HG02623 (cell line): ENCODE measurements at regions not wholly inside any gene's neighbourhood (a gene's known extent, or its start where the extent isn't known, plus 50 kb on each side); places are given as distances from the start of the nearest gene placed in this dataset.
"Not testable (repeated sequence)": the region's sequence is repeated elsewhere in the genome, so short reads cannot be mapped to it uniquely, and the experiment has no call there.

Source experiments
- ATAC-seq: cut with Tn5 transposase; IDR thresholded peaks from one replicate; pipeline ENCODE4 v1.9.1; 2021; ENCODE audit warnings: moderate library complexity; ENCODE audit not compliant: unreplicated experiment

- ATAC-seq: no peak
These were observed 1080.6 kb downstream of the TMEM121 start for GRCh38 chr14:106606936-106607335.

- no peak for ATAC-seq
These were observed 1084.3 kb downstream of the TMEM121 start for GRCh38 chr14:106610691-106611090.

- ATAC-seq: no peak
These were observed 1086.9 kb downstream of the TMEM121 start for GRCh38 chr14:106613256-106613655.

- ATAC-seq: not testable (repeated sequence)
These were observed 1092.1 kb downstream of the TMEM121 start for GRCh38 chr14:106618471-106618951.

- ATAC-seq: no peak
These were observed 1093.2 kb downstream of the TMEM121 start for GRCh38 chr14:106619606-106620005.

- ATAC-seq: no peak
These were observed 1094.0 kb downstream of the TMEM121 start for GRCh38 chr14:106620368-106620767.

- no peak for ATAC-seq
These were observed 1095.9 kb downstream of the TMEM121 start for GRCh38 chr14:106622200-106622745.

GRCh38 chr14:106625186-106625585 is 1098.8 kb downstream of the TMEM121 start:
- no peak for ATAC-seq

- ATAC-seq: not testable (repeated sequence)
These were observed 1100.1 kb downstream of the TMEM121 start for GRCh38 chr14:106626469-106626868.

GRCh38 chr14:106626942-106627588 is 1100.7 kb downstream of the TMEM121 start:
- not testable (repeated sequence) for ATAC-seq

GRCh38 chr14:106631879-106632278 is 1105.5 kb downstream of the TMEM121 start:
- ATAC-seq: no peak

- no peak for ATAC-seq
These were observed 1107.3 kb downstream of the TMEM121 start for GRCh38 chr14:106633721-106634120.

- no peak for ATAC-seq
These were observed 1109.2 kb downstream of the TMEM121 start for GRCh38 chr14:106635569-106635968.

- not testable (repeated sequence) for ATAC-seq
These were observed 1112.5 kb downstream of the TMEM121 start for GRCh38 chr14:106638786-106639452.

- no peak for ATAC-seq
These were observed 1115.7 kb downstream of the TMEM121 start for GRCh38 chr14:106642090-106642489.

- ATAC-seq: not testable (repeated sequence)
These were observed 1116.6 kb downstream of the TMEM121 start for GRCh38 chr14:106642971-106643370.

GRCh38 chr14:106648874-106649273 is 1122.5 kb downstream of the TMEM121 start:
- not testable (repeated sequence) for ATAC-seq

- no peak for ATAC-seq
These were observed 1124.6 kb downstream of the TMEM121 start for GRCh38 chr14:106651016-106651415.

- no peak for ATAC-seq
These were observed 1126.1 kb downstream of the TMEM121 start for GRCh38 chr14:106652494-106652893.

GRCh38 chr14:106657460-106657859 is 1131.1 kb downstream of the TMEM121 start:
- no peak for ATAC-seq

- ATAC-seq: not testable (repeated sequence)
These were observed 1131.9 kb downstream of the TMEM121 start for GRCh38 chr14:106658066-106658860.
